HG02623 (cell line): ENCODE measurements at regions not wholly inside any gene's neighbourhood (a gene's known extent, or its start where the extent isn't known, plus 50 kb on each side); places are given as distances from the start of the nearest gene placed in this dataset.

Experiments used
- ATAC-seq: cut with Tn5 transposase; IDR thresholded peaks from one replicate; pipeline ENCODE4 v1.9.1; 2021; ENCODE audit warnings: moderate library complexity; ENCODE audit not compliant: unreplicated experiment

GRCh38 chr3:30290479-30290878 is 315.9 kb upstream of the TGFBR2 start:
- ATAC-seq, result no peak

GRCh38 chr3:30292192-30292893 is 314.1 kb upstream of the TGFBR2 start:
- no peak for ATAC-seq

- no peak for ATAC-seq
Measured at GRCh38 chr3:30293621-30294240, 312.7 kb upstream of the TGFBR2 start.

GRCh38 chr3:30294241-30294667 is 312.1 kb upstream of the TGFBR2 start:
- no peak for ATAC-seq

- ATAC-seq, result no peak
Measured at GRCh38 chr3:30297112-30297511, 309.3 kb upstream of the TGFBR2 start.

- no peak for ATAC-seq
Measured at GRCh38 chr3:30299674-30300385, 306.6 kb upstream of the TGFBR2 start.

- no peak for ATAC-seq
Measured at GRCh38 chr3:30300809-30301208, 305.6 kb upstream of the TGFBR2 start.

GRCh38 chr3:30302027-30302426 is 304.4 kb upstream of the TGFBR2 start:
- ATAC-seq, result no peak

- ATAC-seq, result no peak
Measured at GRCh38 chr3:30303770-30304169, 302.6 kb upstream of the TGFBR2 start.

GRCh38 chr3:30305021-30305420 is 301.4 kb upstream of the TGFBR2 start:
- no peak for ATAC-seq

GRCh38 chr3:30306896-30307295 is 299.5 kb upstream of the TGFBR2 start:
- ATAC-seq, result no peak

GRCh38 chr3:30307372-30307950 is 298.9 kb upstream of the TGFBR2 start:
- ATAC-seq, result no peak

- ATAC-seq, result no peak
Measured at GRCh38 chr3:30308131-30308530, 298.3 kb upstream of the TGFBR2 start.

GRCh38 chr3:30309961-30310954 is 296.1 kb upstream of the TGFBR2 start:
- ATAC-seq, result no peak

- ATAC-seq, result no peak
Measured at GRCh38 chr3:30311781-30312180, 294.6 kb upstream of the TGFBR2 start.

- no peak for ATAC-seq
Measured at GRCh38 chr3:30313840-30314239, 292.6 kb upstream of the TGFBR2 start.

- ATAC-seq, result no peak
Measured at GRCh38 chr3:30314757-30315325, 291.6 kb upstream of the TGFBR2 start.

GRCh38 chr3:30315447-30315846 is 291.0 kb upstream of the TGFBR2 start:
- ATAC-seq, result no peak

GRCh38 chr3:30317561-30317960 is 288.8 kb upstream of the TGFBR2 start:
- no peak for ATAC-seq

- no peak for ATAC-seq
Measured at GRCh38 chr3:30318110-30318509, 288.3 kb upstream of the TGFBR2 start.
